Hepatocyte (in vitro differentiated cells): ENCODE measurements at regions not wholly inside any gene's neighbourhood (a gene's known extent, or its start where the extent isn't known, plus 50 kb on each side); places are given as distances from the start of the nearest gene placed in this dataset.
A peak's percentile ranks its signal among the peaks of the same experiment; 100 is the strongest.

Experiments
- EZH2phosphoT487 ChIP-seq: fragments of 200-600 bp; sonication (generic); IDR thresholded peaks from one replicate; pipeline ENCODE4 v1.6.1; 2018; ENCODE audit warnings: antibody characterized with exemption, mild to moderate bottlenecking, low read depth, moderate library complexity; ENCODE audit not compliant: unreplicated experiment, severe bottlenecking
- TF ChIP-seq, protein P1 (sequence below): fragments of 200-600 bp; sonication (generic); IDR thresholded peaks from 2 replicates; pipeline ENCODE4 v1.5.1; 2016; ENCODE audit warnings: antibody characterized with exemption, mild to moderate bottlenecking; ENCODE audit not compliant: poor library complexity

DNA sequence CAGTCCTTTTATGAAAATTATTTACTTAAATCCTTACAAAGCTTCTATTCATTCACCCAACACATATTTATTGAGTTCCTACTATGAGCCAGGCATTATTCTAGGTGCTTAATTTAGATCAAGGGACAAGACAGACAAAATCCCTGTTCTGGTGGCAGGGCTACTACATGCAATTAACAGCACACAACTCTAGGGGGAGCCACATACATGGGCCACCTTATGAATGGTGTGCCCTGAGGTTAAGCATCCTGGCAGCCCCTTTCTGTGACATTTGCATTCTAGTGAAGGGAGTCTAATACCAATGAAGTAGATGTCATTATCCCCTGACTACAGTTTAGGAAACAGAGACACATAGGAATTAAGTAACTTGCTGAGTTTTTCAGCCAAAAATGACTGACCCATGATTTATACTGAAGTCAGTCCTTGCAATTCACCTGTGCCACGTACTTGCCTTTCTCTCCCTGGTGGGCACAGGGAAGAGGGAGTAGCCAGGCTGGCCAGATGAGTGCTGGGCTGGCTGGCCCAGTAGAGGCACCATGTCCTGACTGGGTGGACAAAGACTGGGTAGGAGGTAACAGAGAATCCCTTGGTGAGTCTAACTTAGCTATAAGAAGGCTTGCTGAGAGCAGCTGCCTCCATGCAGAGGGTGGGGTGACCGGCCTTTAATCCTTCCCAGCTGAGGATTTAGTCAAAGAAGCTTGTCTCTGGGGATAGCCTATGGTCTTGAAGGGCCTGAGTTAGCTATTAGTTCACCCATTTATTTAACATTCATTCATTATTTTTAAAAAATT lies 52.0 kb upstream of the ELF5 start:
- TF ChIP-seq, protein P1, sequence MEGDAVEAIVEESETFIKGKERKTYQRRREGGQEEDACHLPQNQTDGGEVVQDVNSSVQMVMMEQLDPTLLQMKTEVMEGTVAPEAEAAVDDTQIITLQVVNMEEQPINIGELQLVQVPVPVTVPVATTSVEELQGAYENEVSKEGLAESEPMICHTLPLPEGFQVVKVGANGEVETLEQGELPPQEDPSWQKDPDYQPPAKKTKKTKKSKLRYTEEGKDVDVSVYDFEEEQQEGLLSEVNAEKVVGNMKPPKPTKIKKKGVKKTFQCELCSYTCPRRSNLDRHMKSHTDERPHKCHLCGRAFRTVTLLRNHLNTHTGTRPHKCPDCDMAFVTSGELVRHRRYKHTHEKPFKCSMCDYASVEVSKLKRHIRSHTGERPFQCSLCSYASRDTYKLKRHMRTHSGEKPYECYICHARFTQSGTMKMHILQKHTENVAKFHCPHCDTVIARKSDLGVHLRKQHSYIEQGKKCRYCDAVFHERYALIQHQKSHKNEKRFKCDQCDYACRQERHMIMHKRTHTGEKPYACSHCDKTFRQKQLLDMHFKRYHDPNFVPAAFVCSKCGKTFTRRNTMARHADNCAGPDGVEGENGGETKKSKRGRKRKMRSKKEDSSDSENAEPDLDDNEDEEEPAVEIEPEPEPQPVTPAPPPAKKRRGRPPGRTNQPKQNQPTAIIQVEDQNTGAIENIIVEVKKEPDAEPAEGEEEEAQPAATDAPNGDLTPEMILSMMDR = peak; percentile 22
- TF ChIP-seq EZH2phosphoT487 = no peak
